Esophagus (tissue), 2 donors: ENCODE measurements at regions not wholly inside any gene's neighbourhood (a gene's known extent, or its start where the extent isn't known, plus 50 kb on each side); places are given as distances from the start of the nearest gene placed in this dataset.

Source experiments
- H3K27ac ChIP-seq, 2 donors: one replicate each; pipeline ENCODE4 v1.5.1; 2013; ENCODE audit warnings: low read depth in 2 of 2, mild to moderate bottlenecking in 2 of 2, inconsistent platforms in 1 of 2, low read length in 1 of 2, moderate library complexity in 1 of 2
- H3K27me3 ChIP-seq, 2 donors: one replicate each; pipeline ENCODE4 v1.6.1; 2013; ENCODE audit warnings: low read length in 2 of 2, control low read depth in 1 of 2, mild to moderate bottlenecking in 1 of 2; ENCODE audit not compliant: insufficient read depth in 2 of 2, control insufficient read depth in 1 of 2
- H3K36me3 ChIP-seq, 2 donors: one replicate each; pipeline ENCODE4 v1.6.1; 2013; ENCODE audit warnings: low read length in 1 of 2; ENCODE audit not compliant: control insufficient read depth in 2 of 2, insufficient read depth in 2 of 2
- H3K4me1 ChIP-seq, 2 donors: one replicate each; pipeline ENCODE4 v1.6.1; 2013; ENCODE audit warnings: low read length in 1 of 2; ENCODE audit not compliant: control insufficient read depth in 2 of 2, insufficient read depth in 2 of 2
- H3K4me3 ChIP-seq, 2 donors: one replicate each; pipeline ENCODE4 v1.5.1; 2013; ENCODE audit warnings: low read length in 2 of 2, mild to moderate bottlenecking in 2 of 2, low read depth in 1 of 2, moderate library complexity in 1 of 2
- H3K9me3 ChIP-seq, 2 donors: one replicate each; pipeline ENCODE4 v1.6.1; 2013; ENCODE audit warnings: mild to moderate bottlenecking in 2 of 2, low read depth in 1 of 2, low read length in 1 of 2, moderate library complexity in 1 of 2; ENCODE audit not compliant: control insufficient read depth in 2 of 2, insufficient read depth in 1 of 2
- WGBS, 2 donors: extraction: QIAGEN DNeasy Blood & Tissue Kit; methylation state at CpG; one replicate each; pipeline ENCODE4 v1.1.7; 2013; 5-methylcytosine and 5-hydroxymethylcytosine counted together
- donor health status: healthy with polysubstance abuse.
- donor health status: Bipolar disorder and iron deficiency.

DNA sequence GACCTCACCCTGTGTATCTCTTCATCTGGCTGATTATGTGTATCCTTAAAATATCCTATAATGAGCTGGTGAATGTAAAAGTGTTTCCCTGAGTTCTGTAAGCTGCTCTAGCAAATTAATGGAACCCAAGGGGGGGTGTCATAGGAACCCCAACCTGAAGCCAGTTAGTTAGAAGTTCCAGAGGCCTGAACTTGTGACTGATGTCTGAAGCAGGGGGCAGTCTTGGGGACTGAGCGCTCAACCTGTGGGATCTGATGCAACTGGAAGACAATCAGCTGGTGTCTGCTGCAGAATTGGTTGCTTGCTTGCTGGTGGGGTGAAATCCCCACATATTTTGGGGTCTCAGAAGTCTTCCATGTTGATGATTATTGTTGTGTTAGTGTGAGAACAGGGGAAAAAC lies 75.7 kb upstream of the NKD1 start:
- Histone ChIP-seq H3K4me3 (no peak overlapping the region), H3K27me3 (no peaks in the 10 kb centered on the region), H3K36me3 (no peaks in the 10 kb centered on the region), H3K4me1 (peaks cover 3% of the 10 kb centered on the region in 2 donors), H3K9me3 (no peaks in the 10 kb centered on the region), H3K27ac (no peak overlapping the region)
- WGBS, 2 donors = 92 to 100% methylated on average over 1 of the region's 1 CpG

DNA sequence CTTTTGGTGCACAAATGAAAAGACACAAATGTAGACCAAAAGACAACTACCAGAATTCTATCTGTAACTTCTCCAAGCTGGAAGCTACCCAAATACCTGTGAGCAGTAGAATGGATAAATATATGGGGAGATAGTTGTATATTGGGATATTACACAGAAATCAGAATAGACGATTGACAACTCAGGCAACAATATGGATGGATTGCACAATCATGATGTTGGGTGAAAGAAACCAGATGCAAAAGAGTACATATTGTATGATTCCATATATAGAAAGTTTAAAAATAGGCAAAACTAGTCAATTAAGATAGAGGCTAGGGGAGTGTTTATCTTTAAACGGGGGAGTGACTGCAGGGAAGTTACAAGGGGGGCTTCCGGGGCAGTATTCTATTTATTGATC lies 77.5 kb upstream of the NKD1 start:
- WGBS, 2 donors = 72 to 79% methylated on average over 3 of the region's 3 CpGs
- H3K4me1 ChIP-seq = peaks cover 3% of the 10 kb centered on the region in 2 donors

DNA sequence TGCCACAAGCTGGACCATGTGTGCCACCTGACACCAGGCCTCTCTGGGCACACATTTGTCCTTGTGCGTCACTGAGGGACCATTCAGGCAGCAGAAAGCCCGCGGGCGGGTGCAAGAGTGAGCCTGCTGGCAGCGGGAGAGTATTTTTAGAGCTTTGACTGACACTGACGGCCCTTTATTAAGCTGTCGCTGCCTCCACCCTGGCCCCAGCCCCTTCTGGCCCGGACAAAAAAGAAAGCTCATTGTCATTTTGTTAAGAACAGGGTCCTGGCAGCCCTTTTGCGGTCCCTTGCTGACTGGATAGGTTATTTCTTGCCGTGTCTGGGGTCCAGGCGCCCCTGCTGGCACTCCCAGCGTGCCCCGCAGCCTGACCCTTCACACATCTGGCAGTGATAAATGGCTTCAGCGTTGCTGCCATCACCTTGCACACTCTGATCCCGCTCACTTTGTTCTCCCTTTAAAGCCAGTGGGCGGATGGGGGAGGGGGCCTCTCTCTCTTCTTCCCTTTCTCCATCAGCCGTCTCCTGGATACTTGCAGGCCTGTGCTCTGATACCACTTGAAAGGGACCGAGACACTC lies 78.4 kb upstream of the NKD1 start:
- Histone ChIP-seq H3K36me3 (no peaks in the 10 kb centered on the region), H3K27me3 (no peaks in the 10 kb centered on the region), H3K4me3 (no peak overlapping the region), H3K4me1 (peaks cover 3% of the 10 kb centered on the region in 2 donors), H3K9me3 (no peaks in the 10 kb centered on the region), H3K27ac (no peak overlapping the region)
- WGBS, 2 donors = 66 to 70% methylated on average over 18 of the region's 18 CpGs

More for the DNA sequence above, 77.5 kb upstream of the NKD1 start:
- H3K9me3 ChIP-seq = no peaks in the 10 kb centered on the region
- no peaks in the 10 kb centered on the region for H3K27me3 ChIP-seq
- H3K27ac ChIP-seq = no peak overlapping the region
- H3K36me3 ChIP-seq = no peaks in the 10 kb centered on the region
- no peak overlapping the region for H3K4me3 ChIP-seq

DNA sequence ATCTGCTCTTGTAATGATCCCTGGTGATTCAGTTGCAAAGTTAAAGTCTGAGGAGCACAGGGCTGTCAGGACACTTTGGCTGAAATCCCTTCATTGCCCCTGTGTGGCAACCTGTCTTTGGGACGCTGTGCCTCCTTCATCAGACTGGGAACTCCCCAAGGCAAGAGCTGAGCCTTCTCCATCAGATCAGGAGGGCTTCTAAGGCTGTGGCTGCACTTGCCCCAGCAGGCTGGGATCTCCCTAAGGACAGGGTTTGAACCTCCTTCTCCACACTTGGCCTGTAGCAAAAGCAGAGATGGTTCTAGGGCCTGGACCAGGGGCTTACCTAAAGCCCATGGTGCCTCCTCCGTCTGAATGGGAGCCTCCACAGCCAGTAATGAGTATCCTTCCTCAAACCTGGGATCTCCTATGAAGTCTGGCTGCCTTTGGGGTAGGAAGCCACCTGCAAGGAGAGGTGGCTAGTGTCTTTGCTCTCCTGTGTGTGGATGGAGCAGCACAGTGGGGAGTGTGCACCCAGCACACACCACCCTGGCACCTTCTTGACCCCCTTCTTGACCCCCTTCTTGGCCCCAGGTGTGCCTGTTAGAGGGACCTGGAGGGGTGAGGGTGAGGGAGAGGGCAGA lies 79.0 kb upstream of the NKD1 start:
- Histone ChIP-seq H3K4me1 (peaks cover 3% of the 10 kb centered on the region in 2 donors), H3K4me3 (no peak overlapping the region), H3K27ac (no peak overlapping the region), H3K36me3 (no peaks in the 10 kb centered on the region), H3K27me3 (no peaks in the 10 kb centered on the region), H3K9me3 (no peaks in the 10 kb centered on the region)
- WGBS, 2 donors = 47 to 70% methylated on average over 2 of the region's 2 CpGs

DNA sequence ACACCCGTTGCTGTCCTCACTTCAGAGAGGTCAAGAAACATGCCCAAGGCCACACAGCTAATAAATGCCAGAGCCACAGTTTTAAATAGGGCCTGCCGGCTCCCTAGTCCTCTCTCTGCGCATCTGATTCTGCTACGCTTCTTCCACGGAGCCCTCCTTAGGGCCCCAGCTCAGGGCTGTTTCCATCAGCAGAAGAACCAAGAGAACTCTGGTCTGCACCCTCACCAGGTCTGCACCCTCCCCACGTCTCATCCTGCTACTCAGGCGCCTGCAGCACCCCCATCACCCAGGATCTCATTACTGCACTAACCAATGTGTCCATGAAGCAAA lies 79.5 kb upstream of the NKD1 start:
- H3K4me3 ChIP-seq = no peak overlapping the region
- WGBS, 2 donors = 78 to 83% methylated on average over 7 of the region's 7 CpGs
- H3K27ac ChIP-seq = no peak overlapping the region

DNA sequence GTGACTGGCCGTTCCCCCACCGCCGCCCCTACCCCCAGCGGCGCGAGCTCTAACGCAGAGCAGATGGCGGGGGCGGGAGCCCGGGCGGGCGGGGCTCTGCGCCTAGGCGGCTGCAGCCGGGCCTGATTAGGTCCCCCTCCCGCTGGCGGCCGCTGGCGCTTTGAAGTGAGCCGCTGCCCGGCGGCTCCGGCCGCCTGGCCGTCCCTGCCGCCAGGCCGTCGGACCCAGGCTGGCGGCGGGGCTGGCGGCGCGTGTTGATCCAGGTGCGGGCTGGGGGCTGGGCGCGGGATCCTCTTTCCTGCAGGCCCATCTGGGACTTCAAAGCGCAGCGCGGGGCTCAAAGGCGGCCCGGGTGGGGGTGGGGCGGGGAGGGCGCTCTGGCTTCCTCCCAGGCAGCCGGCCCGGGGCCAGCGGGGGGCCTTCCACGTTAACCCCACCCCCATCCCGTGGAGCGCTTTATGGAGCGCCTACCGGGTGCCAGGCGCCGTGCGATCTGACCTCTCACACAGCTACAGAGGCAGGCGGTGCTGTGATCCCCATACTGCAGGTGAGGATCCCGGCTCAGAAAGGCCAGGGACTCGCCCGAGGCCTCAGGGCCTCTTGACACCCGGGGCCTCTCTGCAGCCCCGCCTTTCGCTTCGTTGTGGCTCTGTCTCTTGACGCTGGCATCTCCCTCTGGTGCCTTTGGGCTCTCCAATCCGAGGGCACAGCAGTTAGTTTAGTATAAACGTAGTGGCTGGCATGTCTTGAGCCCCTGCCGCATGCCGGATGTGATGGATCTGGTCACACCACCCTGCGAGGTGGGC lies 80.0 kb upstream of the NKD1 start:
- Histone ChIP-seq H3K36me3 (no peaks in the 10 kb centered on the region), H3K27ac (no peak overlapping the region), H3K27me3 (no peaks in the 10 kb centered on the region), H3K4me3 (peak overlapping the region in 1 of 2 donors; percentile 42), H3K4me1 (peaks cover 3% of the 10 kb centered on the region in 2 donors), H3K9me3 (no peaks in the 10 kb centered on the region)
- WGBS, 2 donors = 4 to 6% methylated on average over 60 to 68 of the region's 68 CpGs

More for the DNA sequence above, 79.5 kb upstream of the NKD1 start:
- H3K36me3 ChIP-seq = no peaks in the 10 kb centered on the region
- no peaks in the 10 kb centered on the region for H3K9me3 ChIP-seq
- H3K4me1 ChIP-seq = peaks cover 3% of the 10 kb centered on the region in 2 donors
- no peaks in the 10 kb centered on the region for H3K27me3 ChIP-seq

DNA sequence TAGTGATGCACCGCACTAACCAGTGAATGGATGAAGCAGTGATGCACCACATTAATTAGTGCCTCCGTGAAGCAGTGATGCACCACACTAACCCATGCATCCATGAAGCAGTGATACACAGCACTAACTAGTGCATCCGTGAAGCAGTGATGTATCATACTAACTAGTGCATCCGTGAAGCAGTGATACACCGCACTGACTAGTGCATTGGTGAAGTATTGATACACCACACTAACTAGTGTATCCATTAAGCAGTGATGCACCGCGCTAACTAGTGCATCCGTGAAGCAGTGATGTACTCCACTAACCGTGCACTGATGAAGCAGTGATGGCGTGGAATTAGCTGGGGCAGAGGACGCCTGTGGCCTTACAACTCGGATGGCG lies 80.6 kb upstream of the NKD1 start:
- H3K36me3 ChIP-seq = no peaks in the 10 kb centered on the region
- no peaks in the 10 kb centered on the region for H3K9me3 ChIP-seq
- no peaks in the 10 kb centered on the region for H3K27me3 ChIP-seq
- no peak overlapping the region for H3K27ac ChIP-seq
- WGBS, 2 donors = 47 to 49% methylated on average over 13 of the region's 13 CpGs
- H3K4me1 ChIP-seq = peaks cover 3% of the 10 kb centered on the region in 2 donors
- peak overlapping the region in 1 of 2 donors; percentile 42 for H3K4me3 ChIP-seq

DNA sequence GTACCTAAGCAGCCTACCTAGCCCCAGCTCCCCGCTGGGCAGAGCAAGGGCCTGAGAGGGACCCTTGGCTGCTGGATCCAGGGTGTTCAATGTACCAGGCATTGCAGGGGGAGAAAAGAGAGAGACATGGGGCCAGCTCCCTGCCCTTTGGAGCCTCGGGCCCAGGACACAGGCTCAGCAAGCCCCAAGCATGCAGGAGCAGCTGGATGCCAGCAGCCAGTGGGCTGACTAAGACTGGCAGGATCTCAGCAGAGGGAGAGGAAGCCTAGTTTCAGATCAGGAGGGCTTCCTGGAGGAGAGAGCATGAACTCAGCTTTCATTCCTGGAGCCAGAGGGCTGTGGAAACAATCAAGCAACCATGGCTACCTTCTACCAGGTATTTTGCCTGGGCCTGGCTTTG lies 82.0 kb upstream of the NKD1 start:
- no peaks in the 10 kb centered on the region for H3K27me3 ChIP-seq
- 76 to 87% methylated on average over 2 of the region's 2 CpGs for whole genome bisulfite sequencing, 2 donors
- no peak overlapping the region for H3K4me3 ChIP-seq
- peaks cover 3% of the 10 kb centered on the region in 2 donors for H3K4me1 ChIP-seq
- no peak overlapping the region for H3K27ac ChIP-seq
- H3K9me3 ChIP-seq = no peaks in the 10 kb centered on the region
- no peaks in the 10 kb centered on the region for H3K36me3 ChIP-seq

DNA sequence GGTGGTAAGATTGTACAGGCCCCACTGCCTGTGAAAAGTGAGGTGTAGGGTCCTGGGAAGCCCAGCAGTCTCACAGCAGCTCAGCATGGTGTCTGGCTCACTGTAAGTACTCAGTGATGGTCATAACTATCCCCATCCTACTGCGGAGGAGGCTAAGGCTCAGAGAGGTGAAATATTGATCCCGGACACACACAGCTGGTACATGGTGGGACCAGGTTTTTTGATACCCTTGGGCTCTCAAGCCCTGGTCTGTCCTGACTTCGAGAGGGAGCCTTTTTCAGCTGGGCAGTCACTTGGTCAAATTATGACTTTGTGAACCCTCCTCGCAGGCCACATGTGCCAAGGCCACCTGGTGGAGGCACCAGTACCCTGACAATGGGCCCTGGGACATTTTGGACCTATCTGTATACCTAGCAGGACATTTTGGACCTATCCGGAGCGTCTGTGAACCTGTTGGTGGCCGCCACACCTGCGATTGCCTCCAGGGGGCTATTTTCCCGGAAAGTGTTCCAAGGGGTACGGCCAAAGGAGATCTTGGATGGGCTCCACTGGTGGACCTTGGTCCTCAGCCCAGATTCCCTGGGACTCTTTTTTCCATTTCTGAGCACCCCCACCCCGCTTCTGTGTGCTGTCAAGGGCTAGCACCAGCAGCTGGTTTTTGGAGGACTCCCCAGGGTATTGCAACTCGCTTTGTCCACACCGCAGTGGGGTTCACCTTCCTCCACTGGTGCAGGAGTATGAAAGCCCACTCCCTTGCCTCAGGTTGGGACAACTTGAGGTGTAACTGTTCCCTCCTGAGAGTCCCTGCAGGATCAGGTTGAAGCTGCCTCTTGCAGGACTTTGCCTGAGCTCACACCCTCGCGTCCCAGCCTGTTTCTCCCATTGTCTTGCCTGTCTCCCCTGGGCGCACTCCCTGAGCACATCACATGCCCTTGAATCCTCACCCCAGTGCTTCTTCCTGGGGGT lies 83.6 kb upstream of the NKD1 start:
- Histone ChIP-seq H3K4me3 (no peak overlapping the region), H3K9me3 (no peaks in the 10 kb centered on the region), H3K4me1 (peaks cover 3% of the 10 kb centered on the region in 2 donors), H3K27ac (no peak overlapping the region), H3K36me3 (no peaks in the 10 kb centered on the region), H3K27me3 (no peaks in the 10 kb centered on the region)
- 87 to 88% methylated on average over 16 of the region's 16 CpGs for WGBS, 2 donors
